HTR-8/SVneo (cell line): ENCODE measurements at regions not wholly inside any gene's neighbourhood (a gene's known extent, or its start where the extent isn't known, plus 50 kb on each side); places are given as distances from the start of the nearest gene placed in this dataset.
"Not testable (repeated sequence)": the region's sequence is repeated elsewhere in the genome, so short reads cannot be mapped to it uniquely, and the experiment has no call there.

Experiments
- DNase-seq: peaks from one replicate; pipeline ENCODE4 v3.0.0; 2011; ENCODE audit warnings: low spot score, mixed read lengths; ENCODE audit not compliant: insufficient read length
- FAIRE-seq: peaks from 2 replicates; lab custom pipeline; 2011; peaks lifted over from hg19 to GRCh38; lab: Jason Lieb, UNC

GRCh38 chr2:224217233-224217961, 178.3 kb upstream of the SERPINE2 start:
- FAIRE-seq, result no peak
- no peak for DNase-seq

- not testable (repeated sequence) for DNase-seq, FAIRE-seq
Observed at GRCh38 chr2:224215611-224216010, 176.5 kb upstream of the SERPINE2 start.

- DNase-seq (no peak), FAIRE-seq (peak; percentile 23)
Observed at GRCh38 chr2:224213396-224213795, 174.3 kb upstream of the SERPINE2 start.

GRCh38 chr2:224211791-224212190, 172.7 kb upstream of the SERPINE2 start:
- no peak for FAIRE-seq

GRCh38 chr2:224211181-224211480, 172.0 kb upstream of the SERPINE2 start:
- DNase-seq (no peak), FAIRE-seq (no peak)

More at GRCh38 chr2:224211791-224212190, 172.7 kb upstream of the SERPINE2 start:
- DNase-seq, result no peak

GRCh38 chr2:224210286-224211180, 171.4 kb upstream of the SERPINE2 start:
- no peak for DNase-seq
- FAIRE-seq, result no peak

- DNase-seq, result no peak
- FAIRE-seq, result no peak
Observed at GRCh38 chr2:224209555-224210285, 170.6 kb upstream of the SERPINE2 start.

- FAIRE-seq (no peak), DNase-seq (no peak)
Observed at GRCh38 chr2:224208443-224208842, 169.4 kb upstream of the SERPINE2 start.

- DNase-seq (no peak), FAIRE-seq (no peak)
Observed at GRCh38 chr2:224208007-224208406, 168.9 kb upstream of the SERPINE2 start.

- no peak for DNase-seq
- no peak for FAIRE-seq
Observed at GRCh38 chr2:224206816-224207215, 167.7 kb upstream of the SERPINE2 start.

GRCh38 chr2:224202281-224202865, 163.3 kb upstream of the SERPINE2 start:
- DNase-seq, result no peak
- no peak for FAIRE-seq

- FAIRE-seq (no peak), DNase-seq (no peak)
Observed at GRCh38 chr2:224198436-224198835, 159.3 kb upstream of the SERPINE2 start.

GRCh38 chr2:224196810-224197209, 157.7 kb upstream of the SERPINE2 start:
- DNase-seq (no peak), FAIRE-seq (no peak)

GRCh38 chr2:224195925-224196571, 157.0 kb upstream of the SERPINE2 start:
- no peak for FAIRE-seq
- DNase-seq, result no peak

GRCh38 chr2:224194161-224194560, 155.1 kb upstream of the SERPINE2 start:
- FAIRE-seq (no peak), DNase-seq (no peak)

- DNase-seq (no peak), FAIRE-seq (no peak)
Observed at GRCh38 chr2:224191465-224191864, 152.4 kb upstream of the SERPINE2 start.

GRCh38 chr2:224190936-224191270, 151.8 kb upstream of the SERPINE2 start:
- DNase-seq (no peak), FAIRE-seq (no peak)

- no peak for FAIRE-seq
- no peak for DNase-seq
Observed at GRCh38 chr2:224190234-224190935, 151.3 kb upstream of the SERPINE2 start.

GRCh38 chr2:224187220-224187619, 148.1 kb upstream of the SERPINE2 start:
- FAIRE-seq (no peak), DNase-seq (no peak)
